ENCODE measurements at regions not wholly inside any gene's neighbourhood (a gene's known extent, or its start where the extent isn't known, plus 50 kb on each side); places are given as distances from the start of the nearest gene placed in this dataset.
"Not testable (repeated sequence)": the region's sequence is repeated elsewhere in the genome, so short reads cannot be mapped to it uniquely, and the experiment has no call there.

- no peak for DNase-seq (ENCODE audit: extremely low read depth in 1 of 11, low read depth in 9 of 11, low spot score in 4 of 11)
These were observed 1265.1 kb upstream of the CHAC2 start for GRCh38 chr2:52502476-52502860.

GRCh38 chr2:52501715-52502475 is 1265.7 kb upstream of the CHAC2 start:
- no peak for DNase-seq (ENCODE audit: extremely low read depth in 1 of 11, low read depth in 9 of 11, low spot score in 4 of 11)

GRCh38 chr2:52500561-52500960 is 1267.0 kb upstream of the CHAC2 start:
- DNase-seq (ENCODE audit: extremely low read depth in 1 of 11, low read depth in 9 of 11, low spot score in 4 of 11) = no peak

- DNase-seq (ENCODE audit: extremely low read depth in 1 of 11, low read depth in 9 of 11, low spot score in 4 of 11) = no peak
These were observed 1269.4 kb upstream of the CHAC2 start for GRCh38 chr2:52498077-52498750.

GRCh38 chr2:52495816-52496215 is 1271.8 kb upstream of the CHAC2 start:
- DNase-seq (ENCODE audit: extremely low read depth in 1 of 11, low read depth in 9 of 11, low spot score in 4 of 11) = no peak

- DNase-seq (ENCODE audit: extremely low read depth in 1 of 11, low read depth in 9 of 11, low spot score in 4 of 11) = no peak
These were observed 1290.4 kb upstream of the CHAC2 start for GRCh38 chr2:52477166-52477565.

GRCh38 chr2:52475590-52475989 is 1292.0 kb upstream of the CHAC2 start:
- no peak for DNase-seq (ENCODE audit: extremely low read depth in 1 of 11, low read depth in 9 of 11, low spot score in 4 of 11)

- DNase-seq (ENCODE audit: extremely low read depth in 1 of 11, low read depth in 9 of 11, low spot score in 4 of 11) = no peak
These were observed 1293.5 kb upstream of the CHAC2 start for GRCh38 chr2:52474091-52474490.

GRCh38 chr2:52473526-52473925 is 1294.1 kb upstream of the CHAC2 start:
- no peak for DNase-seq (ENCODE audit: extremely low read depth in 1 of 11, low read depth in 9 of 11, low spot score in 4 of 11)

GRCh38 chr2:52470457-52470856 is 1297.1 kb upstream of the CHAC2 start:
- not testable (repeated sequence) for DNase-seq (ENCODE audit: extremely low read depth in 1 of 11, low read depth in 9 of 11, low spot score in 4 of 11)

- DNase-seq (ENCODE audit: extremely low read depth in 1 of 11, low read depth in 9 of 11, low spot score in 4 of 11) = no peak
These were observed 1300.4 kb upstream of the CHAC2 start for GRCh38 chr2:52467189-52467588.

GRCh38 chr2:52465287-52465686 is 1302.3 kb upstream of the CHAC2 start:
- no peak for DNase-seq (ENCODE audit: extremely low read depth in 1 of 11, low read depth in 9 of 11, low spot score in 4 of 11)

- DNase-seq (ENCODE audit: extremely low read depth in 1 of 11, low read depth in 9 of 11, low spot score in 4 of 11) = no peak
These were observed 1304.1 kb upstream of the CHAC2 start for GRCh38 chr2:52463457-52463856.

- no peak for DNase-seq (ENCODE audit: extremely low read depth in 1 of 11, low read depth in 9 of 11, low spot score in 4 of 11)
These were observed 1310.8 kb upstream of the CHAC2 start for GRCh38 chr2:52456561-52457377.

GRCh38 chr2:52454962-52455361 is 1312.6 kb upstream of the CHAC2 start:
- DNase-seq (ENCODE audit: extremely low read depth in 1 of 11, low read depth in 9 of 11, low spot score in 4 of 11) = no peak

- no peak for DNase-seq (ENCODE audit: extremely low read depth in 1 of 11, low read depth in 9 of 11, low spot score in 4 of 11)
These were observed 1315.4 kb upstream of the CHAC2 start for GRCh38 chr2:52452201-52452600.

GRCh38 chr2:52445686-52446085 is 1321.9 kb upstream of the CHAC2 start:
- no peak for DNase-seq (ENCODE audit: extremely low read depth in 1 of 11, low read depth in 9 of 11, low spot score in 4 of 11)

GRCh38 chr2:52431352-52431760 is 1336.2 kb upstream of the CHAC2 start:
- DNase-seq (ENCODE audit: extremely low read depth in 1 of 11, low read depth in 9 of 11, low spot score in 4 of 11) = no peak

- no peak for DNase-seq (ENCODE audit: extremely low read depth in 1 of 11, low read depth in 9 of 11, low spot score in 4 of 11)
These were observed 1337.9 kb upstream of the CHAC2 start for GRCh38 chr2:52429740-52430139.

- no peak for DNase-seq (ENCODE audit: extremely low read depth in 1 of 11, low read depth in 9 of 11, low spot score in 4 of 11)
These were observed 1338.4 kb upstream of the CHAC2 start for GRCh38 chr2:52429171-52429570.

Data from renal cortex interstitium (tissue), 11 donors.